T-helper 1 cell treated with Interleukin-12 subunit alpha and Interleukin-12 subunit beta and Interleukin-4 antibody, amounts not matched to agents 30 μg/mL and 1 μg/mL, for 36 hours (primary cell): ENCODE measurements at regions not wholly inside any gene's neighbourhood (a gene's known extent, or its start where the extent isn't known, plus 50 kb on each side); places are given as distances from the start of the nearest gene placed in this dataset.
"Not testable (repeated sequence)": the region's sequence is repeated elsewhere in the genome, so short reads cannot be mapped to it uniquely, and the experiment has no call there.

Experiments used
- H3K27ac Mint-ChIP-seq: one replicate; pipeline ENCODE4 v1.8.0; 2021; ENCODE audit warnings: mild to moderate bottlenecking, mixed read lengths
- H3K27me3 Mint-ChIP-seq: one replicate; pipeline ENCODE4 v1.8.0; 2021; ENCODE audit warnings: low read depth, mixed read lengths
- H3K36me3 Mint-ChIP-seq: one replicate; pipeline ENCODE4 v1.8.0; 2021; ENCODE audit warnings: low read depth, mixed read lengths
- H3K4me1 Mint-ChIP-seq: one replicate; pipeline ENCODE4 v1.8.0; 2021; ENCODE audit warnings: low read depth, mixed read lengths
- H3K4me3 Mint-ChIP-seq: one replicate; pipeline ENCODE4 v1.8.0; 2021; ENCODE audit warnings: mild to moderate bottlenecking, moderate library complexity, mixed read lengths
- H3K9me3 Mint-ChIP-seq: one replicate; pipeline ENCODE4 v1.8.0; 2021; ENCODE audit warnings: mixed read lengths

GRCh38 chr1:222054416-222054815 lies 312.5 kb upstream of the DUSP10 start:
- Mint-ChIP-seq H3K4me3 (no peak overlapping the region), H3K9me3 (no peaks in the 10 kb centered on the region), H3K27ac (no peak overlapping the region), H3K36me3 (no peaks in the 10 kb centered on the region), H3K4me1 (no peaks in the 10 kb centered on the region), H3K27me3 (no peaks in the 10 kb centered on the region)

GRCh38 chr1:222053790-222054294 lies 312.0 kb upstream of the DUSP10 start:
- Mint-ChIP-seq H3K27me3 (no peaks in the 10 kb centered on the region), H3K27ac (no peak overlapping the region), H3K9me3 (no peaks in the 10 kb centered on the region), H3K4me1 (no peaks in the 10 kb centered on the region), H3K4me3 (no peak overlapping the region), H3K36me3 (no peaks in the 10 kb centered on the region)

- H3K9me3 Mint-ChIP-seq, H3K4me3 Mint-ChIP-seq, H3K36me3 Mint-ChIP-seq, H3K27me3 Mint-ChIP-seq, H3K4me1 Mint-ChIP-seq, H3K27ac Mint-ChIP-seq: not testable (repeated sequence)
Measured at GRCh38 chr1:222051311-222051710, 309.4 kb upstream of the DUSP10 start.

GRCh38 chr1:222049661-222050060 lies 307.8 kb upstream of the DUSP10 start:
- H3K4me3 Mint-ChIP-seq, H3K36me3 Mint-ChIP-seq, H3K9me3 Mint-ChIP-seq, H3K27ac Mint-ChIP-seq, H3K4me1 Mint-ChIP-seq, H3K27me3 Mint-ChIP-seq: not testable (repeated sequence)

- Mint-ChIP-seq H3K4me1 (no peaks in the 10 kb centered on the region), H3K27me3 (no peaks in the 10 kb centered on the region), H3K9me3 (no peaks in the 10 kb centered on the region), H3K27ac (no peak overlapping the region), H3K36me3 (no peaks in the 10 kb centered on the region), H3K4me3 (no peak overlapping the region)
Measured at GRCh38 chr1:222049176-222049575, 307.3 kb upstream of the DUSP10 start.

- Mint-ChIP-seq H3K9me3 (no peaks in the 10 kb centered on the region), H3K27me3 (no peaks in the 10 kb centered on the region), H3K4me3 (no peak overlapping the region), H3K36me3 (no peaks in the 10 kb centered on the region), H3K27ac (no peak overlapping the region), H3K4me1 (no peaks in the 10 kb centered on the region)
Measured at GRCh38 chr1:222048094-222048595, 306.3 kb upstream of the DUSP10 start.

GRCh38 chr1:222047366-222047765 lies 305.5 kb upstream of the DUSP10 start:
- no peaks in the 10 kb centered on the region for H3K4me1 Mint-ChIP-seq
- H3K36me3 Mint-ChIP-seq, result no peaks in the 10 kb centered on the region
- H3K4me3 Mint-ChIP-seq, result no peak overlapping the region
- H3K27ac Mint-ChIP-seq, result no peak overlapping the region
- no peaks in the 10 kb centered on the region for H3K9me3 Mint-ChIP-seq
- H3K27me3 Mint-ChIP-seq, result no peaks in the 10 kb centered on the region

GRCh38 chr1:222046684-222047263 lies 304.9 kb upstream of the DUSP10 start:
- Mint-ChIP-seq H3K27me3 (no peaks in the 10 kb centered on the region), H3K9me3 (no peaks in the 10 kb centered on the region), H3K36me3 (no peaks in the 10 kb centered on the region), H3K27ac (no peak overlapping the region), H3K4me1 (no peaks in the 10 kb centered on the region), H3K4me3 (no peak overlapping the region)

- H3K36me3 Mint-ChIP-seq, result no peaks in the 10 kb centered on the region
- H3K4me1 Mint-ChIP-seq, result no peaks in the 10 kb centered on the region
- no peak overlapping the region for H3K4me3 Mint-ChIP-seq
- H3K9me3 Mint-ChIP-seq, result no peaks in the 10 kb centered on the region
- no peaks in the 10 kb centered on the region for H3K27me3 Mint-ChIP-seq
- H3K27ac Mint-ChIP-seq, result no peak overlapping the region
Measured at GRCh38 chr1:222045786-222046185, 303.9 kb upstream of the DUSP10 start.

GRCh38 chr1:222045236-222045635 lies 303.3 kb upstream of the DUSP10 start:
- H3K27ac Mint-ChIP-seq, result no peak overlapping the region
- H3K9me3 Mint-ChIP-seq, result no peaks in the 10 kb centered on the region
- no peaks in the 10 kb centered on the region for H3K4me1 Mint-ChIP-seq
- no peaks in the 10 kb centered on the region for H3K36me3 Mint-ChIP-seq
- no peaks in the 10 kb centered on the region for H3K27me3 Mint-ChIP-seq
- H3K4me3 Mint-ChIP-seq, result no peak overlapping the region

GRCh38 chr1:222043444-222044292 lies 301.8 kb upstream of the DUSP10 start:
- Mint-ChIP-seq H3K4me1 (no peaks in the 10 kb centered on the region), H3K27me3 (no peaks in the 10 kb centered on the region)

GRCh38 chr1:222042120-222042519 lies 300.2 kb upstream of the DUSP10 start:
- Mint-ChIP-seq H3K4me1 (no peaks in the 10 kb centered on the region), H3K4me3 (no peak overlapping the region), H3K27me3 (peaks cover 4% of the 10 kb centered on the region), H3K27ac (no peak overlapping the region), H3K9me3 (no peaks in the 10 kb centered on the region), H3K36me3 (no peaks in the 10 kb centered on the region)

More at GRCh38 chr1:222043444-222044292, 301.8 kb upstream of the DUSP10 start:
- no peak overlapping the region for H3K27ac Mint-ChIP-seq
- H3K4me3 Mint-ChIP-seq, result no peak overlapping the region
- H3K36me3 Mint-ChIP-seq, result no peaks in the 10 kb centered on the region
- no peaks in the 10 kb centered on the region for H3K9me3 Mint-ChIP-seq

GRCh38 chr1:222040955-222041354 lies 299.1 kb upstream of the DUSP10 start:
- Mint-ChIP-seq H3K4me1 (no peaks in the 10 kb centered on the region), H3K27me3 (peaks cover 10% of the 10 kb centered on the region), H3K9me3 (no peaks in the 10 kb centered on the region), H3K36me3 (no peaks in the 10 kb centered on the region), H3K4me3 (no peak overlapping the region), H3K27ac (no peak overlapping the region)

GRCh38 chr1:222040121-222040805 lies 298.4 kb upstream of the DUSP10 start:
- Mint-ChIP-seq H3K9me3 (no peaks in the 10 kb centered on the region), H3K4me3 (no peak overlapping the region), H3K27me3 (peaks cover 10% of the 10 kb centered on the region), H3K27ac (no peak overlapping the region), H3K4me1 (no peaks in the 10 kb centered on the region), H3K36me3 (no peaks in the 10 kb centered on the region)

GRCh38 chr1:222038971-222039370 lies 297.1 kb upstream of the DUSP10 start:
- Mint-ChIP-seq H3K4me3 (no peak overlapping the region), H3K4me1 (no peaks in the 10 kb centered on the region)

More at GRCh38 chr1:222038971-222039370, 297.1 kb upstream of the DUSP10 start:
- H3K27ac Mint-ChIP-seq, result no peak overlapping the region
- peaks cover 10% of the 10 kb centered on the region for H3K27me3 Mint-ChIP-seq
- H3K36me3 Mint-ChIP-seq, result no peaks in the 10 kb centered on the region
- H3K9me3 Mint-ChIP-seq, result no peaks in the 10 kb centered on the region
